PFSK-1 (cell line): ENCODE measurements at regions not wholly inside any gene's neighbourhood (a gene's known extent, or its start where the extent isn't known, plus 50 kb on each side); places are given as distances from the start of the nearest gene placed in this dataset.

Experiments
- FOXP2 ChIP-seq: optimal IDR thresholded peaks from 2 replicates; pipeline ENCODE3; 2011; ENCODE audit warnings: borderline replicate concordance, control low read depth, inconsistent platforms; ENCODE audit not compliant: insufficient read depth; ENCODE audit errors: extremely low read length, extremely low read depth
- POLR2AphosphoS5 ChIP-seq: IDR thresholded peaks from 2 replicates; pipeline ENCODE4 v1.6.1; 2012; ENCODE audit warnings: low read depth, mild to moderate bottlenecking, control low read depth, low read length, moderate library complexity
- SIN3A ChIP-seq: IDR thresholded peaks from 2 replicates; pipeline ENCODE4 v1.6.1; 2012; ENCODE audit warnings: mild to moderate bottlenecking, low read length, moderate library complexity, borderline replicate concordance; ENCODE audit not compliant: insufficient read depth
- TAF1 ChIP-seq: IDR thresholded peaks from 2 replicates; pipeline ENCODE4 v1.6.1; 2012; ENCODE audit warnings: low read length, control low read depth, borderline replicate concordance; ENCODE audit not compliant: insufficient read depth
- TF ChIP-seq, protein P1 (sequence below), 2 experiments: IDR thresholded peaks; 2 replicates each; pipeline versions ENCODE4 v1.6.1 to v1.8.0; 2011 to 2012; ENCODE audit warnings: low read depth in 2 of 2, low read length in 2 of 2, control low read depth in 1 of 2, inconsistent platforms in 1 of 2, mild to moderate bottlenecking in 1 of 2, moderate library complexity in 1 of 2; ENCODE audit not compliant: insufficient read depth in 1 of 2

DNA sequence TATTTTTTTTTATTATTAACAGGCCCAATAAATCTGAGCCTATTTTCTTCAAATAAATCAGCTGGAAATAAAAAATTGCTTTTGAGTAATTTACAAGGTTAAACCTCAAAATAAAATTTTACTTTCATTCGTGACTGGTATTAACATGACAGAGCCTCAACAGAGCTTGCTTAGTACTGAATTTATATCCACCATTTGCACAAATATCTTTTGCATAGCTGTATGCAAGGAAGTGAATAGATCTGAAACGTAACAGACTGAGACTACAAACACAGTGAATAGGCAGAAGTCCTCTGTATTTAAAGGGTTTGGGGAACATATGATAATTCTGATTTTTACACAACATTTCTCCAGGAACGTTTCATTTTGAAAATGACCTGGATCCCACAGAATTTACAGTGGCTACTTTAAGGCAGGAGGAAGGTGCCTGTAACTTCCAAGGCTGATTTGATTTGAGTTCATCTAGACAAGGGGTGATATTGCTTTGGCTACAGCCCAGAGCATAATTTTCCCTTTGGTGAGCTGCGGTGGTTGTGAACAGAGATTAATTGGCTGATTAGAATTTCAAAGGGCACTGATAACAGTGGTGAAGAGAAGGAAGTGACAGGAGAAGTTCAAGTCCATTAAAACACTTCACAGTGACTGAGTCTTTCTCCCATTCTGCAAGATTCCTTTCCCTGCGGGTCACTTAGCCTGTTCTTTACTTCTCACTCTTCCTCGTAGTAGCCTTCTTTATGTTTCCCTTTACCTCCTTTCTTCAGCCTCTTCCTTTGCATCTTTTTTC is 121.2 kb upstream of the SASH1 start:
- TF ChIP-seq SIN3A (no peak), FOXP2 (no peak), TAF1 (no peak), POLR2AphosphoS5 (no peak)
- TF ChIP-seq, protein P1, sequence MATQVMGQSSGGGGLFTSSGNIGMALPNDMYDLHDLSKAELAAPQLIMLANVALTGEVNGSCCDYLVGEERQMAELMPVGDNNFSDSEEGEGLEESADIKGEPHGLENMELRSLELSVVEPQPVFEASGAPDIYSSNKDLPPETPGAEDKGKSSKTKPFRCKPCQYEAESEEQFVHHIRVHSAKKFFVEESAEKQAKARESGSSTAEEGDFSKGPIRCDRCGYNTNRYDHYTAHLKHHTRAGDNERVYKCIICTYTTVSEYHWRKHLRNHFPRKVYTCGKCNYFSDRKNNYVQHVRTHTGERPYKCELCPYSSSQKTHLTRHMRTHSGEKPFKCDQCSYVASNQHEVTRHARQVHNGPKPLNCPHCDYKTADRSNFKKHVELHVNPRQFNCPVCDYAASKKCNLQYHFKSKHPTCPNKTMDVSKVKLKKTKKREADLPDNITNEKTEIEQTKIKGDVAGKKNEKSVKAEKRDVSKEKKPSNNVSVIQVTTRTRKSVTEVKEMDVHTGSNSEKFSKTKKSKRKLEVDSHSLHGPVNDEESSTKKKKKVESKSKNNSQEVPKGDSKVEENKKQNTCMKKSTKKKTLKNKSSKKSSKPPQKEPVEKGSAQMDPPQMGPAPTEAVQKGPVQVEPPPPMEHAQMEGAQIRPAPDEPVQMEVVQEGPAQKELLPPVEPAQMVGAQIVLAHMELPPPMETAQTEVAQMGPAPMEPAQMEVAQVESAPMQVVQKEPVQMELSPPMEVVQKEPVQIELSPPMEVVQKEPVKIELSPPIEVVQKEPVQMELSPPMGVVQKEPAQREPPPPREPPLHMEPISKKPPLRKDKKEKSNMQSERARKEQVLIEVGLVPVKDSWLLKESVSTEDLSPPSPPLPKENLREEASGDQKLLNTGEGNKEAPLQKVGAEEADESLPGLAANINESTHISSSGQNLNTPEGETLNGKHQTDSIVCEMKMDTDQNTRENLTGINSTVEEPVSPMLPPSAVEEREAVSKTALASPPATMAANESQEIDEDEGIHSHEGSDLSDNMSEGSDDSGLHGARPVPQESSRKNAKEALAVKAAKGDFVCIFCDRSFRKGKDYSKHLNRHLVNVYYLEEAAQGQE (IDR thresholded peaks at IDR 0.05; ENCODE audit: insufficient read depth in 1 of 2, low read depth in 2 of 2, low read length in 2 of 2): no peak

DNA sequence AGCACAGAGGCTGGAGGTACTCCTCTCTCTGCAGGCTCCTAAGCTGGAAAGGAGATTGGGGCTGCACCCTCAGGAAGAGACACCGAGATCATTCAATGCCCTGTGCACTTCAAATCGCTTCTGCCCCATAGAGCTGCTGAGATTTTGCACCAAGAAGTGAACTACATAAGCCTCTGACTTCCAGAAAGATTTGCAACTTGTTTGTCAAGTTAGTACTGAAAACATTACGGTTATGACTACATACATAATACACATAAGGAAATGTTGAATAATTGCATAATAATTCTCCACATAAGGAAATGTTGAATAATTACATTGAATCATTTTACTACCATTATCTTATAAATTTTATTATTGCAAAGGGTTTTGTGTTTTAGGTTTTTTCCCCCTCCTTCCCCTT is 120.3 kb upstream of the SASH1 start:
- TF ChIP-seq, protein P1 (IDR thresholded peaks at IDR 0.05; ENCODE audit: insufficient read depth in 1 of 2, low read depth in 2 of 2, low read length in 2 of 2): no peak
- TF ChIP-seq FOXP2 (no peak), TAF1 (no peak), SIN3A (no peak), POLR2AphosphoS5 (no peak)

DNA sequence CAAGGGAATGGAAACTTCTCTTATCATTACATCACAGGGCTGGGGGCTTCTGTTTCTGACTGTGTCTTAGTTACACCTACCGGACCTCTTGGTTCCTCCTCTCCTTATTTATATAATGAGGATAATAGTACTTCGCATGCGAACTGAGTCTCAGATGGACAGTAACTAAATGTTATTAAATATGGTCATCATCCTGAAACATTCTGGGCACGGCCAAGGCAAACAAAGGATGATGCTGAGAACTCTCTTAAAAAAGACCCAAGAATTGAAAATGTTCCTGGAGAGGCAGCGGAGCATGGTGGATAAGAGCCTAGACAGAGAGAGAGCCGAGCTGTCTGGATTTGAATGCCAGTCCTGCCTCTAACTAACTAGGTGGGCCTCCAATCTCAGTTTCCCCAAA is 119.8 kb upstream of the SASH1 start:
- TF ChIP-seq, protein P1 (IDR thresholded peaks at IDR 0.05; ENCODE audit: insufficient read depth in 1 of 2, low read depth in 2 of 2, low read length in 2 of 2): no peak
- no peak for TF ChIP-seq FOXP2
- no peak for TF ChIP-seq POLR2AphosphoS5
- no peak for TF ChIP-seq TAF1
- TF ChIP-seq SIN3A: no peak

DNA sequence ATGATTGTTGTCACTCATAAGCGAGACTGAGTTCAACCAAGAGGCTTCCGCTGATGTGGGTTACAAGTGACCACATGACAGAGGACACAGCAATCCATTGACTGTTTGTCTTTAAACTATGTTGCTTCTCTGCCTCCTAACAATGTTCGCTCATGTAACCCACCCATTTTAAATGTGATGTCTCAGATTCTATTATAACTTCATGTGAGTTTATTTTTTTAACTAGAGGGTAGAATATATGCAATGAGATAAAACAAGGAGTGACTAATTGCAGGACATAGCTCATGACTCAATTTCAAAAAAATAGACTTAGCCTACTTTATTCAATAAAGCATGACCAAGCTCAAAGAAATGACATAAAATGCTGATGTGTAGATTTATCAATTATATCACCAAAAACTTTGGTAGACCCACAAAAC is 119.2 kb upstream of the SASH1 start:
- TF ChIP-seq, protein P1 (IDR thresholded peaks at IDR 0.05; ENCODE audit: insufficient read depth in 1 of 2, low read depth in 2 of 2, low read length in 2 of 2): no peak
- TF ChIP-seq SIN3A (no peak), TAF1 (no peak), POLR2AphosphoS5 (no peak), FOXP2 (no peak)

DNA sequence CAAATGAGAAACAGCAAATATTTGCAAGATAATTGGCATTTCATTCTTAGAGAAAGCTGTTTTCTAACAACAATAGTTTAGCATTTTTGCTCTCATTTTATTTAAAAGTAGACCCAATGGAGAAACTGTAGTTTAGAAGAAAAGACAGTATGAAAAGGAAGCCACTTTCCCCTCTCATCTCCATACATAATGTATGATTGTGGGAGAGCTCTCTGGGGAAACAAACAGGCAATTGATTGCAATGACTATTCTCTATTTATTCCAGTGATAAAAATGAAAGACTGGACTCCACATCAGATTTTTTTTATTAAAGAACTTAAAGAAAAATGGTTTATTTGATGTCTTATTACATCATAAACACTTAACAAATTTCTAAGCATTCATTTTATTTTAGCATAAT is 116.8 kb upstream of the SASH1 start:
- no peak for TF ChIP-seq FOXP2
- TF ChIP-seq SIN3A: no peak
- TF ChIP-seq POLR2AphosphoS5: no peak
- TF ChIP-seq, protein P1 (IDR thresholded peaks at IDR 0.05; ENCODE audit: insufficient read depth in 1 of 2, low read depth in 2 of 2, low read length in 2 of 2): no peak
- TF ChIP-seq TAF1: no peak
